CD14-positive monocyte (primary cell): ENCODE measurements at regions not wholly inside any gene's neighbourhood (a gene's known extent, or its start where the extent isn't known, plus 50 kb on each side); places are given as distances from the start of the nearest gene placed in this dataset.

ENCODE experiments used
- DNase-seq, 3 donors: peaks; one replicate each; pipeline ENCODE4 v3.0.0-alpha.2; 2011 to 2022
- H2AFZ ChIP-seq: 2 replicates; pipeline ENCODE4 v1.6.0; 2012; ENCODE audit warnings: mild to moderate bottlenecking, low read depth, low read length, inconsistent platforms; ENCODE audit not compliant: insufficient read depth, poor library complexity, severe bottlenecking
- H3K27ac ChIP-seq, 2 donors: 1 replicate in 1 of 2; 2 replicates in 1 of 2; pipeline ENCODE4 v1.5.1; 2012 to 2013; ENCODE audit warnings: low read length in 2 of 2, control low read depth in 1 of 2, inconsistent platforms in 1 of 2, low read depth in 1 of 2, mild to moderate bottlenecking in 1 of 2
- H3K27me3 ChIP-seq, 2 donors: one replicate each; pipeline versions ENCODE4 v1.6.0 to v1.6.1; 2011 to 2013; ENCODE audit warnings: low read length in 2 of 2; ENCODE audit not compliant: control insufficient read depth in 2 of 2, insufficient read depth in 2 of 2
- H3K36me3 ChIP-seq, 2 donors: replicated peaks in 1 of 2; 1 replicate in 1 of 2; 2 replicates in 1 of 2; pipeline versions ENCODE4 v1.5.1 to v1.6.1; 2012 to 2013; ENCODE audit warnings: low read length in 2 of 2, control low read depth in 1 of 2, inconsistent platforms in 1 of 2, mild to moderate bottlenecking in 1 of 2; ENCODE audit not compliant: insufficient read depth in 2 of 2, control insufficient read depth in 1 of 2
- H3K4me1 ChIP-seq, 2 donors: 1 replicate in 1 of 2; 2 replicates in 1 of 2; pipeline versions ENCODE4 v1.5.1 to v1.6.1; 2012 to 2013; ENCODE audit warnings: low read length in 2 of 2, control low read depth in 1 of 2, inconsistent platforms in 1 of 2, mild to moderate bottlenecking in 1 of 2, moderate library complexity in 1 of 2; ENCODE audit not compliant: insufficient read depth in 2 of 2, control insufficient read depth in 1 of 2
- H3K4me2 ChIP-seq: replicated peaks from 2 replicates; pipeline ENCODE3; 2012; ENCODE audit warnings: low read length, moderate library complexity, mild to moderate bottlenecking; ENCODE audit not compliant: poor library complexity, severe bottlenecking; ENCODE audit errors: extremely low read depth
- H3K4me3 ChIP-seq, 3 experiments: fragments of 200-600 bp in 1 of 3; sonication (generic) in 1 of 3; replicated peaks in 1 of 3; 1 replicate in 2 of 3; 2 replicates in 1 of 3; pipeline ENCODE4 v1.5.1; 2011 to 2013; ENCODE audit warnings: low read length in 3 of 3, mild to moderate bottlenecking in 3 of 3, control low read depth in 2 of 3, low read depth in 2 of 3, inconsistent platforms in 1 of 3, moderate library complexity in 1 of 3
- H3K79me2 ChIP-seq: 2 replicates; pipeline ENCODE4 v1.6.0; 2012; ENCODE audit warnings: mild to moderate bottlenecking, control low read depth, inconsistent platforms, low read length, moderate library complexity; ENCODE audit not compliant: insufficient read depth
- H3K9ac ChIP-seq: 2 replicates; pipeline ENCODE4 v1.6.0; 2017; ENCODE audit warnings: low read length, mild to moderate bottlenecking; ENCODE audit not compliant: insufficient read depth, poor library complexity, severe bottlenecking
- H3K9me3 ChIP-seq, 2 donors: replicated peaks in 1 of 2; 1 replicate in 1 of 2; 2 replicates in 1 of 2; pipeline versions ENCODE4 v1.5.1 to v1.6.1; 2012 to 2013; ENCODE audit warnings: low read length in 2 of 2, control low read depth in 1 of 2; ENCODE audit not compliant: control insufficient read depth in 1 of 2, insufficient read depth in 1 of 2
- H4K20me1 ChIP-seq: 2 replicates; pipeline ENCODE4 v1.6.0; 2012; ENCODE audit warnings: mild to moderate bottlenecking, low read length, control low read depth, moderate library complexity; ENCODE audit not compliant: insufficient read depth
- H3K27ac Mint-ChIP-seq, 7 donors: one replicate each; pipeline ENCODE4 v1.8.0; 2020; ENCODE audit warnings: mild to moderate bottlenecking in 7 of 7, mixed read lengths in 7 of 7, moderate library complexity in 6 of 7, inconsistent platforms in 2 of 7
- H3K27me3 Mint-ChIP-seq, 3 donors: one replicate each; pipeline ENCODE4 v1.8.0; 2021 to 2022; ENCODE audit warnings: low read depth in 3 of 3, mild to moderate bottlenecking in 3 of 3, mixed read lengths in 3 of 3, moderate library complexity in 3 of 3, inconsistent platforms in 1 of 3
- H3K36me3 Mint-ChIP-seq, 2 donors: one replicate each; pipeline ENCODE4 v1.8.0; 2020; ENCODE audit warnings: mixed read lengths in 2 of 2, inconsistent platforms in 1 of 2, mild to moderate bottlenecking in 1 of 2
- H3K4me1 Mint-ChIP-seq: one replicate; pipeline ENCODE4 v1.8.0; 2020; ENCODE audit warnings: mild to moderate bottlenecking, mixed read lengths
- H3K4me3 Mint-ChIP-seq, 2 donors: one replicate each; pipeline ENCODE4 v1.8.0; 2020; ENCODE audit warnings: mild to moderate bottlenecking in 2 of 2, mixed read lengths in 2 of 2, moderate library complexity in 1 of 2
- H3K9me3 Mint-ChIP-seq, 7 donors: one replicate each; pipeline ENCODE4 v1.8.0; 2020 to 2022; ENCODE audit warnings: mixed read lengths in 7 of 7, mild to moderate bottlenecking in 6 of 7, moderate library complexity in 6 of 7, inconsistent platforms in 2 of 7
- WGBS: methylation state at CpG from one replicate; pipeline ENCODE4 v1.1.5; 2013; ENCODE audit warnings: missing lambda C conversion rate; ENCODE audit not compliant: insufficient coverage; 5-methylcytosine and 5-hydroxymethylcytosine counted together
- intact Hi-C, 2 donors: fragments of 100-400 bp; cut with micrococcal nuclease; formaldehyde crosslinking; loops; one replicate each; pipeline versions ENCODE4 v1.15.0 to v1.15.1; 2023
- TF ChIP-seq, protein P1 (sequence below): fragments of 200-600 bp; IDR thresholded peaks from one replicate; pipeline ENCODE4 v1.8.0; 2022; ENCODE audit warnings: antibody characterized with exemption, mild to moderate bottlenecking

DNA sequence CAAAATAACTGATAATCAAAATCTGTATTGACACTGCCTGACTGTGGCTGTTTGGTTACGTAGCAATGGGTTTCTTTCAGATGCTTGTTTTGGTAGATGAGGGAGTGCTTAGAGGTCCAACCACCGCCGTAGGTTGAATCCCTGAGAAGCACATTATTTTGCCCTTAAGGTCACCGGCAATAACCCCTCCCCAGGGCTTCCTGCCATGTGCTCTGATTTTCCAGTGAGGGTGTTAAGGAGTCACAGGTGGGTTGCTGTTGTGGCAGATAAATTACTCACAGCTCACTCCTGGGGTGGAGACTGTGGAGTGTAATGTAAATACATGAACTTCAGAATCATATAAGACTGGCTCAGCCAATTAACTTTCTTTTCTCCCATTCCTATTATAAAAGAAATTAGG, 81.5 kb upstream of the ZP4 start:
- intact Hi-C loops, result no loop called here
- TF ChIP-seq, protein P1, sequence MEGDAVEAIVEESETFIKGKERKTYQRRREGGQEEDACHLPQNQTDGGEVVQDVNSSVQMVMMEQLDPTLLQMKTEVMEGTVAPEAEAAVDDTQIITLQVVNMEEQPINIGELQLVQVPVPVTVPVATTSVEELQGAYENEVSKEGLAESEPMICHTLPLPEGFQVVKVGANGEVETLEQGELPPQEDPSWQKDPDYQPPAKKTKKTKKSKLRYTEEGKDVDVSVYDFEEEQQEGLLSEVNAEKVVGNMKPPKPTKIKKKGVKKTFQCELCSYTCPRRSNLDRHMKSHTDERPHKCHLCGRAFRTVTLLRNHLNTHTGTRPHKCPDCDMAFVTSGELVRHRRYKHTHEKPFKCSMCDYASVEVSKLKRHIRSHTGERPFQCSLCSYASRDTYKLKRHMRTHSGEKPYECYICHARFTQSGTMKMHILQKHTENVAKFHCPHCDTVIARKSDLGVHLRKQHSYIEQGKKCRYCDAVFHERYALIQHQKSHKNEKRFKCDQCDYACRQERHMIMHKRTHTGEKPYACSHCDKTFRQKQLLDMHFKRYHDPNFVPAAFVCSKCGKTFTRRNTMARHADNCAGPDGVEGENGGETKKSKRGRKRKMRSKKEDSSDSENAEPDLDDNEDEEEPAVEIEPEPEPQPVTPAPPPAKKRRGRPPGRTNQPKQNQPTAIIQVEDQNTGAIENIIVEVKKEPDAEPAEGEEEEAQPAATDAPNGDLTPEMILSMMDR, result no peak
- no peaks in the 10 kb centered on the region for H3K36me3 Mint-ChIP-seq

DNA sequence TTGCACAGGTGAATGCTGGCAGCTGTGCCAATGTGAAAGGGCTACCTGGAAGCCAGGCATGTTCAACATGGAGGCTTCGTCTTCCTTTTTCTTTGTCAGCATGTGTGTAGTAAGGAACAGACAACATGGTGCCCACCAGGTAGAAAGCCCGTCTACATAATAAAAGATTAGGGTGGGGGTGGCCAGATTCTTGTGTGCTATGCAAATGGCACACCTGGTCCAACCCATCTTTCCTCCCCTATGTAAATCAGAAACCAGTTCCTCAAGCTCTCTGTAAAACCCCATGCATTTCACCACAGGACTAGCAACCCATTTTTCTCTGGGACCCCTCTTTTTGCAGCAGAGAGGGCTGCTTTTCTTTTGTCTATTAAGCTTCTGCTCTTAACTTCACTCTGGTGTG, 72.3 kb upstream of the ZP4 start:
- no peak for DNase-seq
- H3K27ac Mint-ChIP-seq, result no peak overlapping the region
- H3K79me2 ChIP-seq, result no peaks in the 10 kb centered on the region
- H3K27me3 ChIP-seq, result no peaks in the 10 kb centered on the region
- no peak overlapping the region for H3K4me3 Mint-ChIP-seq
- no peak overlapping the region for H3K9ac ChIP-seq
- H2AFZ ChIP-seq, result no peak overlapping the region
- no peak overlapping the region for H3K4me3 ChIP-seq
- H4K20me1 ChIP-seq, result no peaks in the 10 kb centered on the region
- H3K27me3 Mint-ChIP-seq, result no peaks in the 10 kb centered on the region
- no peaks in the 10 kb centered on the region for H3K4me1 Mint-ChIP-seq
- H3K9me3 ChIP-seq, result no peaks in the 10 kb centered on the region
- no peaks in the 10 kb centered on the region for H3K36me3 Mint-ChIP-seq
- H3K4me1 ChIP-seq, result no peaks in the 10 kb centered on the region
- intact Hi-C loops, result no loop called here
- no peaks in the 10 kb centered on the region for H3K36me3 ChIP-seq
- 80% methylated on average over 1 of the region's 2 CpGs for WGBS
- H3K9me3 Mint-ChIP-seq, result peaks cover 0 to 4% (median 2%) of the 10 kb centered on the region in 7 donors
- H3K4me2 ChIP-seq, result no peak overlapping the region
- TF ChIP-seq, protein P1, result no peak
- H3K27ac ChIP-seq, result no peak overlapping the region

More for the DNA sequence above, 81.5 kb upstream of the ZP4 start:
- H4K20me1 ChIP-seq, result no peaks in the 10 kb centered on the region
- H3K27ac ChIP-seq, result no peak overlapping the region
- H3K4me2 ChIP-seq, result no peak overlapping the region
- no peak overlapping the region for H3K9ac ChIP-seq
- no peaks in the 10 kb centered on the region for H3K27me3 ChIP-seq
- DNase-seq, result no peak
- peaks cover 0 to 9% (median 2%) of the 10 kb centered on the region in 7 donors for H3K9me3 Mint-ChIP-seq
- H3K27ac Mint-ChIP-seq, result no peak overlapping the region
- WGBS, result no CpG with 5 or more reads among the region's 4 CpGs
- H3K79me2 ChIP-seq, result no peaks in the 10 kb centered on the region
- H3K4me1 ChIP-seq, result peaks cover 26 to 28% of the 10 kb centered on the region in 2 donors
- no peaks in the 10 kb centered on the region for H3K27me3 Mint-ChIP-seq
- H3K4me3 ChIP-seq, result no peak overlapping the region
- H3K4me1 Mint-ChIP-seq, result peaks cover 28% of the 10 kb centered on the region
- H3K4me3 Mint-ChIP-seq, result no peak overlapping the region
- no peaks in the 10 kb centered on the region for H3K36me3 ChIP-seq
- H2AFZ ChIP-seq, result no peak overlapping the region
- H3K9me3 ChIP-seq, result no peaks in the 10 kb centered on the region
